KMS-11 (cell line): ENCODE measurements at regions not wholly inside any gene's neighbourhood (a gene's known extent, or its start where the extent isn't known, plus 50 kb on each side); places are given as distances from the start of the nearest gene placed in this dataset.

Source experiments
- H2AFZ ChIP-seq: fragments of 200-600 bp; sonication (generic); 2 replicates; pipeline ENCODE4 v1.6.1; 2016; ENCODE audit warnings: antibody characterized with exemption, mixed run types, low read depth
- H3K27ac ChIP-seq: fragments of 200-600 bp; sonication (generic); 2 replicates; pipeline ENCODE4 v1.6.1; 2016; ENCODE audit warnings: mild to moderate bottlenecking, mixed run types
- H3K27me3 ChIP-seq: fragments of 200-600 bp; sonication (generic); 2 replicates; pipeline ENCODE4 v1.6.1; 2017; ENCODE audit warnings: mild to moderate bottlenecking, low read depth, mixed run types, moderate library complexity; ENCODE audit not compliant: insufficient read depth
- H3K36me3 ChIP-seq: fragments of 200-600 bp; sonication (generic); 2 replicates; pipeline ENCODE4 v1.6.1; 2017; ENCODE audit warnings: mild to moderate bottlenecking, mixed run types; ENCODE audit not compliant: insufficient read depth
- H3K4me1 ChIP-seq: fragments of 200-600 bp; sonication (generic); 2 replicates; pipeline ENCODE4 v1.6.1; 2016; ENCODE audit warnings: mild to moderate bottlenecking, low read depth, mixed run types; ENCODE audit not compliant: poor library complexity, severe bottlenecking
- H3K4me2 ChIP-seq: fragments of 200-600 bp; sonication (generic); 2 replicates; pipeline ENCODE4 v1.7.0; 2016; ENCODE audit warnings: mild to moderate bottlenecking, mixed run types
- H3K4me3 ChIP-seq: fragments of 200-600 bp; sonication (generic); IDR thresholded peaks from 2 replicates; pipeline ENCODE4 v1.6.1; 2017; ENCODE audit warnings: low read depth, low read length, mixed read lengths; ENCODE audit not compliant: insufficient read depth
- H3K79me2 ChIP-seq: fragments of 200-600 bp; sonication (generic); 2 replicates; pipeline ENCODE4 v1.6.1; 2016; ENCODE audit warnings: low read depth, mixed run types; ENCODE audit not compliant: insufficient read depth
- H3K9ac ChIP-seq: fragments of 200-600 bp; sonication (generic); 2 replicates; pipeline ENCODE4 v1.6.1; 2016; ENCODE audit warnings: mild to moderate bottlenecking, mixed run types
- H4K20me1 ChIP-seq: fragments of 200-600 bp; sonication (generic); 2 replicates; pipeline ENCODE4 v1.6.1; 2016; ENCODE audit warnings: mild to moderate bottlenecking, mixed run types; ENCODE audit not compliant: insufficient read depth
- CTCF ChIP-seq: fragments of 200-600 bp; sonication (generic); conservative IDR thresholded peaks from 2 replicates; pipeline ENCODE4 v1.6.1; 2017; ENCODE audit warnings: low read depth, mild to moderate bottlenecking, antibody characterized with exemption, low read length, moderate library complexity, mixed read lengths

- no peak overlapping the region for H3K9ac ChIP-seq
- H3K27me3 ChIP-seq: no peaks in the 10 kb centered on the region
- H2AFZ ChIP-seq: no peak overlapping the region
- no peaks in the 10 kb centered on the region for H3K36me3 ChIP-seq
- no peaks in the 10 kb centered on the region for H4K20me1 ChIP-seq
- no peak overlapping the region for H3K4me2 ChIP-seq
- no peak for TF ChIP-seq CTCF
- H3K27ac ChIP-seq: no peak overlapping the region
- no peak overlapping the region for H3K4me3 ChIP-seq
- H3K79me2 ChIP-seq: no peaks in the 10 kb centered on the region
- no peaks in the 10 kb centered on the region for H3K4me1 ChIP-seq
Observed at GRCh38 chr9:86763791-86764190, 183.5 kb downstream of the GAS1 start.

GRCh38 chr9:86757382-86757720 lies 190.0 kb downstream of the GAS1 start:
- H3K27me3 ChIP-seq: no peaks in the 10 kb centered on the region
- no peaks in the 10 kb centered on the region for H3K36me3 ChIP-seq
- H3K4me3 ChIP-seq: no peak overlapping the region
- TF ChIP-seq CTCF: no peak
- no peaks in the 10 kb centered on the region for H3K79me2 ChIP-seq
- no peak overlapping the region for H2AFZ ChIP-seq
- H3K4me2 ChIP-seq: no peak overlapping the region
- H3K9ac ChIP-seq: no peak overlapping the region
- H4K20me1 ChIP-seq: no peaks in the 10 kb centered on the region
- no peaks in the 10 kb centered on the region for H3K4me1 ChIP-seq
- H3K27ac ChIP-seq: no peak overlapping the region

- H3K4me1 ChIP-seq: no peaks in the 10 kb centered on the region
- no peaks in the 10 kb centered on the region for H3K27me3 ChIP-seq
- H3K4me2 ChIP-seq: no peak overlapping the region
- no peak overlapping the region for H3K27ac ChIP-seq
- H3K79me2 ChIP-seq: no peaks in the 10 kb centered on the region
- TF ChIP-seq CTCF: no peak
- H2AFZ ChIP-seq: no peak overlapping the region
- no peak overlapping the region for H3K4me3 ChIP-seq
- no peak overlapping the region for H3K9ac ChIP-seq
- H3K36me3 ChIP-seq: no peaks in the 10 kb centered on the region
- H4K20me1 ChIP-seq: no peaks in the 10 kb centered on the region
Observed at GRCh38 chr9:86756576-86757381, 190.5 kb downstream of the GAS1 start.

GRCh38 chr9:86755561-86755941 lies 191.8 kb downstream of the GAS1 start:
- H2AFZ ChIP-seq: no peak overlapping the region
- H4K20me1 ChIP-seq: no peaks in the 10 kb centered on the region
- TF ChIP-seq CTCF: no peak
- H3K79me2 ChIP-seq: no peaks in the 10 kb centered on the region
- H3K27me3 ChIP-seq: no peaks in the 10 kb centered on the region
- H3K4me2 ChIP-seq: no peak overlapping the region
- no peak overlapping the region for H3K27ac ChIP-seq
- no peak overlapping the region for H3K9ac ChIP-seq
- no peaks in the 10 kb centered on the region for H3K36me3 ChIP-seq
- no peak overlapping the region for H3K4me3 ChIP-seq
- no peaks in the 10 kb centered on the region for H3K4me1 ChIP-seq
